NCI-H2196 treated with DMSO at 0.1 percent for 48 hours (cell line): ENCODE measurements at regions not wholly inside any gene's neighbourhood (a gene's known extent, or its start where the extent isn't known, plus 50 kb on each side); places are given as distances from the start of the nearest gene placed in this dataset.
"Not testable (repeated sequence)": the region's sequence is repeated elsewhere in the genome, so short reads cannot be mapped to it uniquely, and the experiment has no call there.

Source experiments
- DNase-seq: peaks from one replicate; lab custom pipeline; 2025; ENCODE audit not compliant: unreplicated experiment; lab: John Stamatoyannopoulos, UW

GRCh38 chr1:53398576-53399365 is 60.4 kb upstream of the DMRTB1 start:
- no peak for DNase-seq

GRCh38 chr1:53399370-53400133 is 59.6 kb upstream of the DMRTB1 start:
- not testable (repeated sequence) for DNase-seq

- no peak for DNase-seq
These were observed 58.2 kb upstream of the DMRTB1 start for GRCh38 chr1:53400761-53401674.

GRCh38 chr1:53401813-53402745 is 57.1 kb upstream of the DMRTB1 start:
- no peak for DNase-seq

GRCh38 chr1:53402891-53403655 is 56.1 kb upstream of the DMRTB1 start:
- DNase-seq: no peak

- no peak for DNase-seq
These were observed 53.5 kb upstream of the DMRTB1 start for GRCh38 chr1:53405737-53406136.

GRCh38 chr1:53406551-53407235 is 52.5 kb upstream of the DMRTB1 start:
- no peak for DNase-seq

- no peak for DNase-seq
These were observed 51.0 kb upstream of the DMRTB1 start for GRCh38 chr1:53408013-53408754.

GRCh38 chr1:53408755-53409129 is 50.5 kb upstream of the DMRTB1 start:
- DNase-seq: no peak

- DNase-seq: no peak
These were observed 50.0 kb upstream of the DMRTB1 start for GRCh38 chr1:53409233-53409632.
